ENCODE measurements at regions not wholly inside any gene's neighbourhood (a gene's known extent, or its start where the extent isn't known, plus 50 kb on each side); places are given as distances from the start of the nearest gene placed in this dataset.

GRCh38 chr15:69908590-69909420 is 188.9 kb downstream of the TLE3 start:
- TF ChIP-seq CTCF (IDR thresholded peaks at IDR 0.05; ENCODE audit: low read depth, low read length, missing input control) (no peak), EGR1 (IDR thresholded peaks at IDR 0.05; ENCODE audit: low read depth in 2 of 2) (no peak), YY1 (IDR thresholded peaks at IDR 0.05) (no peak), HNF4A (conservative IDR thresholded peaks at IDR 0.05) (no peak), SP1 (IDR thresholded peaks at IDR 0.05) (no peak), TAF1 (conservative IDR thresholded peaks at IDR 0.05) (no peak), GABPA (IDR thresholded peaks at IDR 0.05 in 1 of 2, conservative IDR thresholded peaks at IDR 0.05 in 1 of 2) (no peak), JUND (IDR thresholded peaks at IDR 0.05) (no peak)
- TF ChIP-seq, protein P1, sequence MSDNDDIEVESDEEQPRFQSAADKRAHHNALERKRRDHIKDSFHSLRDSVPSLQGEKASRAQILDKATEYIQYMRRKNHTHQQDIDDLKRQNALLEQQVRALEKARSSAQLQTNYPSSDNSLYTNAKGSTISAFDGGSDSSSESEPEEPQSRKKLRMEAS (IDR thresholded peaks at IDR 0.05): no peak
- TF ChIP-seq, protein P2, sequence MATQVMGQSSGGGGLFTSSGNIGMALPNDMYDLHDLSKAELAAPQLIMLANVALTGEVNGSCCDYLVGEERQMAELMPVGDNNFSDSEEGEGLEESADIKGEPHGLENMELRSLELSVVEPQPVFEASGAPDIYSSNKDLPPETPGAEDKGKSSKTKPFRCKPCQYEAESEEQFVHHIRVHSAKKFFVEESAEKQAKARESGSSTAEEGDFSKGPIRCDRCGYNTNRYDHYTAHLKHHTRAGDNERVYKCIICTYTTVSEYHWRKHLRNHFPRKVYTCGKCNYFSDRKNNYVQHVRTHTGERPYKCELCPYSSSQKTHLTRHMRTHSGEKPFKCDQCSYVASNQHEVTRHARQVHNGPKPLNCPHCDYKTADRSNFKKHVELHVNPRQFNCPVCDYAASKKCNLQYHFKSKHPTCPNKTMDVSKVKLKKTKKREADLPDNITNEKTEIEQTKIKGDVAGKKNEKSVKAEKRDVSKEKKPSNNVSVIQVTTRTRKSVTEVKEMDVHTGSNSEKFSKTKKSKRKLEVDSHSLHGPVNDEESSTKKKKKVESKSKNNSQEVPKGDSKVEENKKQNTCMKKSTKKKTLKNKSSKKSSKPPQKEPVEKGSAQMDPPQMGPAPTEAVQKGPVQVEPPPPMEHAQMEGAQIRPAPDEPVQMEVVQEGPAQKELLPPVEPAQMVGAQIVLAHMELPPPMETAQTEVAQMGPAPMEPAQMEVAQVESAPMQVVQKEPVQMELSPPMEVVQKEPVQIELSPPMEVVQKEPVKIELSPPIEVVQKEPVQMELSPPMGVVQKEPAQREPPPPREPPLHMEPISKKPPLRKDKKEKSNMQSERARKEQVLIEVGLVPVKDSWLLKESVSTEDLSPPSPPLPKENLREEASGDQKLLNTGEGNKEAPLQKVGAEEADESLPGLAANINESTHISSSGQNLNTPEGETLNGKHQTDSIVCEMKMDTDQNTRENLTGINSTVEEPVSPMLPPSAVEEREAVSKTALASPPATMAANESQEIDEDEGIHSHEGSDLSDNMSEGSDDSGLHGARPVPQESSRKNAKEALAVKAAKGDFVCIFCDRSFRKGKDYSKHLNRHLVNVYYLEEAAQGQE (IDR thresholded peaks at IDR 0.05): no peak
- TF ChIP-seq, protein P3, sequence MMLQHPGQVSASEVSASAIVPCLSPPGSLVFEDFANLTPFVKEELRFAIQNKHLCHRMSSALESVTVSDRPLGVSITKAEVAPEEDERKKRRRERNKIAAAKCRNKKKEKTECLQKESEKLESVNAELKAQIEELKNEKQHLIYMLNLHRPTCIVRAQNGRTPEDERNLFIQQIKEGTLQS (IDR thresholded peaks at IDR 0.05): no peak

Measured in liver (tissue), 3 donors.